ENCODE measurements at regions not wholly inside any gene's neighbourhood (a gene's known extent, or its start where the extent isn't known, plus 50 kb on each side); places are given as distances from the start of the nearest gene placed in this dataset.

DNA sequence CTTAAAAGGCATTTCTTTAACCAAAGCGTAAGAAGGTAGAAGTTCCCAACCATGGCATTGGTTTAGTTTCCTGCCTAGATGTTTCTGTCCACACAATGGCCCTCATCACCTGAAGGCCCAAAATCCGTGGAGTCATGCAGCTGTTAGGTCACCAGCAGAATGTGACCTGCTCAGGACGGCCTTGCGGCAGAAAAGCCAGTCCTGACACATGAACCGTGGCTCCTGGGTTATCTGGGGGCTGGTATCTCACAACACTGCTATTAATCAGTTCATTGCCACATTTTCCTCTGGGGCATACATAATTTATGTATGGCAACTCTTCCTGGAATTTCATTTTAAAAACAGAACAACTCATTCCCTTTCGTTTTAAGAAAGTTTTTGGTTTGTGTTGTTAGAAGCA lies 278.4 kb downstream of the ATPSCKMT start:
- TF ChIP-seq, protein P1, sequence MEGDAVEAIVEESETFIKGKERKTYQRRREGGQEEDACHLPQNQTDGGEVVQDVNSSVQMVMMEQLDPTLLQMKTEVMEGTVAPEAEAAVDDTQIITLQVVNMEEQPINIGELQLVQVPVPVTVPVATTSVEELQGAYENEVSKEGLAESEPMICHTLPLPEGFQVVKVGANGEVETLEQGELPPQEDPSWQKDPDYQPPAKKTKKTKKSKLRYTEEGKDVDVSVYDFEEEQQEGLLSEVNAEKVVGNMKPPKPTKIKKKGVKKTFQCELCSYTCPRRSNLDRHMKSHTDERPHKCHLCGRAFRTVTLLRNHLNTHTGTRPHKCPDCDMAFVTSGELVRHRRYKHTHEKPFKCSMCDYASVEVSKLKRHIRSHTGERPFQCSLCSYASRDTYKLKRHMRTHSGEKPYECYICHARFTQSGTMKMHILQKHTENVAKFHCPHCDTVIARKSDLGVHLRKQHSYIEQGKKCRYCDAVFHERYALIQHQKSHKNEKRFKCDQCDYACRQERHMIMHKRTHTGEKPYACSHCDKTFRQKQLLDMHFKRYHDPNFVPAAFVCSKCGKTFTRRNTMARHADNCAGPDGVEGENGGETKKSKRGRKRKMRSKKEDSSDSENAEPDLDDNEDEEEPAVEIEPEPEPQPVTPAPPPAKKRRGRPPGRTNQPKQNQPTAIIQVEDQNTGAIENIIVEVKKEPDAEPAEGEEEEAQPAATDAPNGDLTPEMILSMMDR (IDR thresholded peaks at IDR 0.05) = no peak
- TF ChIP-seq POLR2AphosphoS5 (IDR thresholded peaks at IDR 0.05) = no peak

Measured in gastroesophageal sphincter (tissue), 3 donors.